ENCODE measurements at regions not wholly inside any gene's neighbourhood (a gene's known extent, or its start where the extent isn't known, plus 50 kb on each side); places are given as distances from the start of the nearest gene placed in this dataset.

DNA sequence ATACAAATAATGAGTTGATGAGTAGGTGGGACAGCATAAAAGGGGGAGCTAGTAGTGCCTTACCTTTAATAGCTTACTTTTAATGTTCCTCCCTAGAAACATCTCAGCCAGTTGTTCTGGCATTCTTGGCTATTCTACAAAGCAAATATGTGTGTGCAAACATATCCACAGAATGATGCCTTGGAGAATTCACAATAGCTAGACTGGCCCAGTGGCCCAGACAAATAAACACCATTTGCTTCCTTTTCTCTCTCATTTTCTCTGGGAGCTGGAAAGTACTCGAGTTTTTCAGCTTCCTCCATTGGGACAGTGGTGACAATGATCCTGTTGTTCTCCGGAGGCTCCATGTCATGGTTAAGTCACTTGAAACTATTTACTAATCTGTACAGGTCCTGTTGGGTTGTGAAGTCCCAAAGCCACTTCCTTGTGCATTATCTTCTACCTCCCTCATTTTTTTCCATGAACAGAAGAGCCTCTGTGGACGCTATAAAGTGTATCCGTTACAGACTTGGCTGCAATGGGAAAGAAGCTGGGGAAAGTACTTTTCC is 122.9 kb downstream of the DMAC1 start:
- Histone ChIP-seq H3K27ac (ENCODE audit: low read depth, low read length, poor library complexity, severe bottlenecking) (no peak overlapping the region), H3K4me2 (ENCODE audit: low read length) (no peak overlapping the region), H3K9me2 (ENCODE audit: insufficient read depth, low read length) (no peaks in the 10 kb centered on the region), H2AFZ (ENCODE audit: low read length) (no peak overlapping the region), H4K20me1 (ENCODE audit: insufficient read depth, low read length) (no peaks in the 10 kb centered on the region), H3K79me2 (ENCODE audit: insufficient read depth, low read depth, low read length) (no peaks in the 10 kb centered on the region), H3K9me3 (ENCODE audit: low read length) (no peaks in the 10 kb centered on the region), H3K4me3 (ENCODE audit: low read depth, low read length, poor library complexity, severe bottlenecking) (no peak overlapping the region), H3K4me1 (ENCODE audit: insufficient read depth, low read length, poor library complexity, severe bottlenecking) (no peaks in the 10 kb centered on the region), H3K36me3 (ENCODE audit: insufficient read depth, low read length) (no peaks in the 10 kb centered on the region)
- no TSS peak for BruUV-seq (replicated peaks)
- no peak for TF ChIP-seq EZH2phosphoT487 (IDR thresholded peaks at IDR 0.05; ENCODE audit: borderline replicate concordance, low read depth, low read length)
- TF ChIP-seq, protein P1, sequence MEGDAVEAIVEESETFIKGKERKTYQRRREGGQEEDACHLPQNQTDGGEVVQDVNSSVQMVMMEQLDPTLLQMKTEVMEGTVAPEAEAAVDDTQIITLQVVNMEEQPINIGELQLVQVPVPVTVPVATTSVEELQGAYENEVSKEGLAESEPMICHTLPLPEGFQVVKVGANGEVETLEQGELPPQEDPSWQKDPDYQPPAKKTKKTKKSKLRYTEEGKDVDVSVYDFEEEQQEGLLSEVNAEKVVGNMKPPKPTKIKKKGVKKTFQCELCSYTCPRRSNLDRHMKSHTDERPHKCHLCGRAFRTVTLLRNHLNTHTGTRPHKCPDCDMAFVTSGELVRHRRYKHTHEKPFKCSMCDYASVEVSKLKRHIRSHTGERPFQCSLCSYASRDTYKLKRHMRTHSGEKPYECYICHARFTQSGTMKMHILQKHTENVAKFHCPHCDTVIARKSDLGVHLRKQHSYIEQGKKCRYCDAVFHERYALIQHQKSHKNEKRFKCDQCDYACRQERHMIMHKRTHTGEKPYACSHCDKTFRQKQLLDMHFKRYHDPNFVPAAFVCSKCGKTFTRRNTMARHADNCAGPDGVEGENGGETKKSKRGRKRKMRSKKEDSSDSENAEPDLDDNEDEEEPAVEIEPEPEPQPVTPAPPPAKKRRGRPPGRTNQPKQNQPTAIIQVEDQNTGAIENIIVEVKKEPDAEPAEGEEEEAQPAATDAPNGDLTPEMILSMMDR (conservative IDR thresholded peaks at IDR 0.05; ENCODE audit: low read length) = no peak
- DNase-seq (ENCODE audit: low spot score) = no peak
- POLR2A ChIA-PET = interaction anchor here (0.7 kb wide), 1 partner anchor 87 kb away, joined by 3 read pairs; no protein-coding TSS in a partner anchor
- CTCF ChIA-PET (ENCODE audit: unreplicated experiment) = no interaction called here
- intact Hi-C loops (cut with micrococcal nuclease; ENCODE audit: unreplicated experiment) = no loop called here

DNA sequence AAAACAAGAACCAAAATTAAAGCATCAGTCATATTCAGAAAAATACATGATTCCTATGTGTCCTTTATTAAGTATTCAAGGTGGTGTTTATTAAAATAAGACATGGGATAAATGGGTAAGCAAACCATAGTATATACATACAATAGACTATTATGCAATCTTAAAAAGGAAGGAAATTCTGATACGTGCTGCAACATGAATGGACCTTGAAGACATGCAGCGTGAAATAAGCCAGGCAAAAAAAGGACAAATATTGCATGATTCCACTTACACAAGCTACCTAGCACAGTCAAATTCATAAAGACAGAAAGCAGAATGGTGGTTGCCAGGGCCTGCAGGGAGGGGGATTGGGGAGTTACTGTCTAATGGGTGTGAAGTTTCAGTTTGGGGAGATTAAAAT is 127.7 kb downstream of the DMAC1 start:
- ChIA-PET POLR2A (no interaction called here), CTCF (ENCODE audit: unreplicated experiment) (no interaction called here)
- Histone ChIP-seq H3K9me3 (ENCODE audit: low read length) (no peaks in the 10 kb centered on the region), H3K27ac (ENCODE audit: low read depth, low read length, poor library complexity, severe bottlenecking) (no peak overlapping the region), H3K36me3 (ENCODE audit: insufficient read depth, low read length) (no peaks in the 10 kb centered on the region), H3K4me3 (ENCODE audit: low read depth, low read length, poor library complexity, severe bottlenecking) (no peak overlapping the region), H2AFZ (ENCODE audit: low read length) (no peak overlapping the region), H3K9me2 (ENCODE audit: insufficient read depth, low read length) (no peaks in the 10 kb centered on the region), H3K4me1 (ENCODE audit: insufficient read depth, low read length, poor library complexity, severe bottlenecking) (no peaks in the 10 kb centered on the region), H3K4me2 (ENCODE audit: low read length) (no peak overlapping the region), H3K79me2 (ENCODE audit: insufficient read depth, low read depth, low read length) (no peaks in the 10 kb centered on the region), H4K20me1 (ENCODE audit: insufficient read depth, low read length) (no peaks in the 10 kb centered on the region)
- no peak for DNase-seq (ENCODE audit: low spot score)
- no TSS peak for BruUV-seq (replicated peaks)
- TF ChIP-seq, protein P1 (conservative IDR thresholded peaks at IDR 0.05; ENCODE audit: low read length) = no peak
- no peak for TF ChIP-seq EZH2phosphoT487 (IDR thresholded peaks at IDR 0.05; ENCODE audit: borderline replicate concordance, low read depth, low read length)
- intact Hi-C loops (cut with micrococcal nuclease; ENCODE audit: unreplicated experiment) = no loop called here

DNA sequence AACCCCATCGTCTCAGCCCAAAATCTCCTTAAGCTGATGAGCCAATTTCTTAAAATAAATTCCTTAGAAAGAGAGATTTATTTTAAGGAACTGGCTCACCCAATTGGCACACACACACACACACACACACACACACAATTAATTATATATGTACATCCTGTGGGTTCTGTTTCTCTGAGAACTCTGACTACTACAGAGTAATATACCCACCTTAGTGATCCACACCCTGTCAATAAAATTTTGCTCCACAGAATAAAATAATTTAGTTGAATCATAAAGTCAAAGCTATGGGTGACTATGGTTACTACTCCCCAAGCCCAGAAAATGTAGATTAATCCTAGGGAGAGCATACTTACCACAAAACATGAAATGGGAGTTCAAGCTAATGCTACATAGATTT is 131.0 kb downstream of the DMAC1 start:
- H3K79me2 ChIP-seq (ENCODE audit: insufficient read depth, low read depth, low read length) = no peaks in the 10 kb centered on the region
- H3K4me1 ChIP-seq (ENCODE audit: insufficient read depth, low read length, poor library complexity, severe bottlenecking) = no peaks in the 10 kb centered on the region
- POLR2A ChIA-PET = no interaction called here
- H3K4me2 ChIP-seq (ENCODE audit: low read length) = no peak overlapping the region
- H3K9me3 ChIP-seq (ENCODE audit: low read length) = no peaks in the 10 kb centered on the region
- no peak overlapping the region for H3K4me3 ChIP-seq (ENCODE audit: low read depth, low read length, poor library complexity, severe bottlenecking)
- no TSS peak for BruUV-seq (replicated peaks)
- H3K27ac ChIP-seq (ENCODE audit: low read depth, low read length, poor library complexity, severe bottlenecking) = no peak overlapping the region
- CTCF ChIA-PET (ENCODE audit: unreplicated experiment) = no interaction called here
- H2AFZ ChIP-seq (ENCODE audit: low read length) = no peak overlapping the region
- intact Hi-C loops (cut with micrococcal nuclease; ENCODE audit: unreplicated experiment) = no loop called here
- DNase-seq (ENCODE audit: low spot score) = no peak
- no peak for TF ChIP-seq EZH2phosphoT487 (IDR thresholded peaks at IDR 0.05; ENCODE audit: borderline replicate concordance, low read depth, low read length)
- TF ChIP-seq, protein P1 (conservative IDR thresholded peaks at IDR 0.05; ENCODE audit: low read length) = no peak
- no peaks in the 10 kb centered on the region for H3K9me2 ChIP-seq (ENCODE audit: insufficient read depth, low read length)
- no peaks in the 10 kb centered on the region for H4K20me1 ChIP-seq (ENCODE audit: insufficient read depth, low read length)
- H3K36me3 ChIP-seq (ENCODE audit: insufficient read depth, low read length) = no peaks in the 10 kb centered on the region
